ENCODE measurements at regions not wholly inside any gene's neighbourhood (a gene's known extent, or its start where the extent isn't known, plus 50 kb on each side); places are given as distances from the start of the nearest gene placed in this dataset.

DNA sequence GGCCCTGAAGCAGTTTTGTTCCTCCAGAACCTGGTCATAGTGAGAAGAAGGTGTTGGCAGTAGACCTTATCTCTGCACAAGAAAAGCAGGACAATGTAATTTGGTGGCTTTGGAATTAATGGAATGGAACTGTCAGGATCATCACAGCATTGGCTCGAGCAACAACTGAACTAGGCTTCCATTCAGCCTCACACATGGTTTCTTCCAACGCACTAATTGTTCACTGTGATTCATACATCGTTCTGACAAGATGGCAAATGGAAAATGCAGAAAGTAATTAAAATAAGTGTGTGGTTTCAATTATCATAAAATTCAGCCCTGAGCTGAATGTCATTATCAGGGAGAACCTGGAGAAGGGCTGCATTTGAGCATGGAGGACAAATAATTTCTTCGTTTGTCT lies 80.6 kb downstream of the MFSD1 start:
- H3K36me3 Mint-ChIP-seq (ENCODE audit: low read depth): no peaks in the 10 kb centered on the region
- ATAC-seq: no peak
- H3K9me3 ChIP-seq (ENCODE audit: control insufficient read depth, low read length, poor library complexity, severe bottlenecking): no peaks in the 10 kb centered on the region
- no peak for DNase-seq
- H3K27me3 Mint-ChIP-seq: no peaks in the 10 kb centered on the region
- H3K27ac Mint-ChIP-seq: no peak overlapping the region
- no peaks in the 10 kb centered on the region for H3K4me1 Mint-ChIP-seq
- H3K4me3 Mint-ChIP-seq: no peak overlapping the region

- Mint-ChIP-seq H3K4me1 (no peaks in the 10 kb centered on the region), H3K27me3 (peaks cover 4% of the 10 kb centered on the region), H3K27ac (no peak overlapping the region), H3K36me3 (ENCODE audit: low read depth) (peaks cover 2% of the 10 kb centered on the region), H3K4me3 (no peak overlapping the region)
- no peak for DNase-seq
- no peak for ATAC-seq
- no peaks in the 10 kb centered on the region for H3K9me3 ChIP-seq (ENCODE audit: control insufficient read depth, low read length, poor library complexity, severe bottlenecking)
Measured at GRCh38 chr3:158896729-158897128, 94.9 kb downstream of the MFSD1 start.

- ATAC-seq (no peak), DNase-seq (no peak)
- Mint-ChIP-seq H3K4me1 (no peaks in the 10 kb centered on the region), H3K27me3 (peaks cover 6% of the 10 kb centered on the region), H3K27ac (no peak overlapping the region), H3K36me3 (ENCODE audit: low read depth) (no peaks in the 10 kb centered on the region), H3K4me3 (no peak overlapping the region)
- H3K9me3 ChIP-seq (ENCODE audit: control insufficient read depth, low read length, poor library complexity, severe bottlenecking): no peaks in the 10 kb centered on the region
Measured at GRCh38 chr3:158906749-158907148, 104.9 kb downstream of the MFSD1 start.

- no peak for DNase-seq
- H3K9me3 ChIP-seq (ENCODE audit: control insufficient read depth, low read length, poor library complexity, severe bottlenecking): no peaks in the 10 kb centered on the region
- Mint-ChIP-seq H3K4me1 (no peaks in the 10 kb centered on the region), H3K36me3 (ENCODE audit: low read depth) (no peaks in the 10 kb centered on the region), H3K4me3 (no peak overlapping the region), H3K27ac (no peak overlapping the region), H3K27me3 (peaks cover 16% of the 10 kb centered on the region)
- no peak for ATAC-seq
Measured at GRCh38 chr3:158908187-158908734, 106.4 kb downstream of the MFSD1 start.

GRCh38 chr3:158909870-158910269 lies 108.0 kb downstream of the MFSD1 start:
- Mint-ChIP-seq H3K36me3 (ENCODE audit: low read depth) (no peaks in the 10 kb centered on the region), H3K27ac (no peak overlapping the region), H3K4me1 (no peaks in the 10 kb centered on the region), H3K27me3 (peaks cover 19% of the 10 kb centered on the region), H3K4me3 (no peak overlapping the region)
- no peak for ATAC-seq
- no peak for DNase-seq
- H3K9me3 ChIP-seq (ENCODE audit: control insufficient read depth, low read length, poor library complexity, severe bottlenecking): no peaks in the 10 kb centered on the region

GRCh38 chr3:158911586-158911985 lies 109.7 kb downstream of the MFSD1 start:
- Mint-ChIP-seq H3K4me1 (no peaks in the 10 kb centered on the region), H3K4me3 (no peak overlapping the region), H3K27ac (no peak overlapping the region), H3K36me3 (ENCODE audit: low read depth) (no peaks in the 10 kb centered on the region), H3K27me3 (peaks cover 23% of the 10 kb centered on the region)
- no peaks in the 10 kb centered on the region for H3K9me3 ChIP-seq (ENCODE audit: control insufficient read depth, low read length, poor library complexity, severe bottlenecking)
- DNase-seq (no peak), ATAC-seq (no peak)

GRCh38 chr3:158912188-158912587 lies 110.3 kb downstream of the MFSD1 start:
- Mint-ChIP-seq H3K4me3 (no peak overlapping the region), H3K27ac (no peak overlapping the region), H3K4me1 (no peaks in the 10 kb centered on the region), H3K36me3 (ENCODE audit: low read depth) (no peaks in the 10 kb centered on the region), H3K27me3 (peaks cover 24% of the 10 kb centered on the region)
- H3K9me3 ChIP-seq (ENCODE audit: control insufficient read depth, low read length, poor library complexity, severe bottlenecking): no peaks in the 10 kb centered on the region
- no peak for DNase-seq
- no peak for ATAC-seq

DNA sequence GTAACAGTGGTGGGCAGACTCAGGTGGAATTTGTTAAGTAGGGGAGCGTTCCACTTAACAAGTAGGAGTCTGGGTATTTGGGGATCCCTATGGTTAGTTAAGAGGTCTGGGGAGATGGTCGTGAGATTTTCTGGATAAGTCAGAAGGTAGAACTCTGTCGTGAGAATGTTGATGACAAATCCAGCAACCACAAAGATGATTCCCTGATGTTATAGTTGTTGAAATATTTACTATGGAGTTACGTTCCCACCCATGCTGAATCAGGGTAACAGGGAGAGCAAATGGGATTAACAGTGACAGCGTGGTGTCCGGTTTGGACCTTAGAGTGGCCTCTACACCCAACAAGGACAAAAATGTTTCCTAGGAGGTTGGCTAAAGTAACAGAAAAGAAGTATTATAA lies 110.8 kb downstream of the MFSD1 start:
- ATAC-seq: no peak
- no peak for DNase-seq
- no peaks in the 10 kb centered on the region for H3K9me3 ChIP-seq (ENCODE audit: control insufficient read depth, low read length, poor library complexity, severe bottlenecking)
- Mint-ChIP-seq H3K27ac (no peak overlapping the region), H3K27me3 (peaks cover 24% of the 10 kb centered on the region), H3K4me3 (no peak overlapping the region), H3K4me1 (no peaks in the 10 kb centered on the region), H3K36me3 (ENCODE audit: low read depth) (no peaks in the 10 kb centered on the region)

DNA sequence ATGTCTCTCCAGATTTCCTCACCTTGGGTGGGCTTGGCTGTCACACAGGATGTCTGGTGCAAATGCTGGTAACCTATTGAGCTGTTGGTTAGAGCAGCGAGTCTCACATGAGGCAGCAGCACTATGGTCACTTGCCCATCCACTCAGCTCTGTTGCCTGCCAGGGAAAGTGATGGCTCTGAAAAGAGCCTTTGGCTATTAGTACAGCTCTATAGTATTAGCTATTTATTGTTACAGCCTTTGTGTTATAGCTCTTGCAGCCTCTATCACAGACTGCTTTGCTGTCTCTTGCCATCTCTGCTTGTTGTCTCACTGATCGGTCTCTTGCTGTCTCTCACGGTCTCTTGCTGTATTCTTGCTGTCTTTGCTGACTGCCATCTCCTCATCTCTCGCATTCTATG lies 114.3 kb downstream of the MFSD1 start:
- Mint-ChIP-seq H3K27me3 (peaks cover 28% of the 10 kb centered on the region), H3K4me3 (no peak overlapping the region), H3K36me3 (ENCODE audit: low read depth) (no peaks in the 10 kb centered on the region), H3K27ac (no peak overlapping the region), H3K4me1 (peaks cover under 1% of the 10 kb centered on the region)
- no peak for ATAC-seq
- no peak for DNase-seq
- H3K9me3 ChIP-seq (ENCODE audit: control insufficient read depth, low read length, poor library complexity, severe bottlenecking): no peaks in the 10 kb centered on the region

- no peak for ATAC-seq
Measured at GRCh38 chr3:158918008-158918407, 116.2 kb downstream of the MFSD1 start.

GRCh38 chr3:158918451-158918850 lies 116.6 kb downstream of the MFSD1 start:
- Mint-ChIP-seq H3K36me3 (ENCODE audit: low read depth) (no peaks in the 10 kb centered on the region), H3K27me3 (peaks cover 22% of the 10 kb centered on the region), H3K27ac (no peak overlapping the region), H3K4me1 (peaks cover 4% of the 10 kb centered on the region), H3K4me3 (no peak overlapping the region)
- no peak for DNase-seq
- H3K9me3 ChIP-seq (ENCODE audit: control insufficient read depth, low read length, poor library complexity, severe bottlenecking): no peaks in the 10 kb centered on the region
- no peak for ATAC-seq

More at GRCh38 chr3:158918008-158918407, 116.2 kb downstream of the MFSD1 start:
- no peak for DNase-seq
- no peaks in the 10 kb centered on the region for H3K9me3 ChIP-seq (ENCODE audit: control insufficient read depth, low read length, poor library complexity, severe bottlenecking)
- Mint-ChIP-seq H3K27me3 (peaks cover 22% of the 10 kb centered on the region), H3K4me3 (no peak overlapping the region), H3K4me1 (peaks cover 4% of the 10 kb centered on the region), H3K36me3 (ENCODE audit: low read depth) (no peaks in the 10 kb centered on the region), H3K27ac (no peak overlapping the region)

- peaks cover 15% of the 10 kb centered on the region for H3K27me3 Mint-ChIP-seq
- H3K36me3 Mint-ChIP-seq (ENCODE audit: low read depth): no peaks in the 10 kb centered on the region
- H3K4me1 Mint-ChIP-seq: peaks cover 4% of the 10 kb centered on the region
- no peak overlapping the region for H3K27ac Mint-ChIP-seq
- no peaks in the 10 kb centered on the region for H3K9me3 ChIP-seq (ENCODE audit: control insufficient read depth, low read length, poor library complexity, severe bottlenecking)
- no peak for ATAC-seq
- H3K4me3 Mint-ChIP-seq: no peak overlapping the region
- no peak for DNase-seq
Measured at GRCh38 chr3:158920371-158920770, 118.5 kb downstream of the MFSD1 start.

DNA sequence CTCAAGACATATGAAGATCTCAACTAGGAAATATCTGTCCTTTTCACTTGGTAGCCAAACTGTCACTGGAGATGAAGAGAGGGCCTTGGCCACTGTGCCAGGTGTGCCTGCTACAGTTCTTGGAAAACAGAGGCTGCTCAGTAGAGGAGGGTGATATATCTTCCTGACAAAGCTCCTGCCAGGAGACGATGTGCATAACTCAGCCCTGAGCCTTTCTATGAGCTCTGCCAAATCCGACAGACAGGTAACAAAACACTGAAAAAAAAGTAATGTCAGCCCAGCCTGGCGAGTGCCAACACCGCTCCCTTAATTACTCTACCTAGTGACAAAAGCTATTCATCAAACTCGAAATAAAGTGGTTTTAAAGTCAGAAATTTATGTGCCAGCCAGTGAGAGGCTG lies 123.2 kb downstream of the MFSD1 start:
- H3K9me3 ChIP-seq (ENCODE audit: control insufficient read depth, low read length, poor library complexity, severe bottlenecking): no peaks in the 10 kb centered on the region
- Mint-ChIP-seq H3K4me3 (no peak overlapping the region), H3K4me1 (peaks cover 4% of the 10 kb centered on the region), H3K27ac (no peak overlapping the region), H3K27me3 (peaks cover 8% of the 10 kb centered on the region), H3K36me3 (ENCODE audit: low read depth) (no peaks in the 10 kb centered on the region)
- no peak for ATAC-seq
- no peak for DNase-seq

DNA sequence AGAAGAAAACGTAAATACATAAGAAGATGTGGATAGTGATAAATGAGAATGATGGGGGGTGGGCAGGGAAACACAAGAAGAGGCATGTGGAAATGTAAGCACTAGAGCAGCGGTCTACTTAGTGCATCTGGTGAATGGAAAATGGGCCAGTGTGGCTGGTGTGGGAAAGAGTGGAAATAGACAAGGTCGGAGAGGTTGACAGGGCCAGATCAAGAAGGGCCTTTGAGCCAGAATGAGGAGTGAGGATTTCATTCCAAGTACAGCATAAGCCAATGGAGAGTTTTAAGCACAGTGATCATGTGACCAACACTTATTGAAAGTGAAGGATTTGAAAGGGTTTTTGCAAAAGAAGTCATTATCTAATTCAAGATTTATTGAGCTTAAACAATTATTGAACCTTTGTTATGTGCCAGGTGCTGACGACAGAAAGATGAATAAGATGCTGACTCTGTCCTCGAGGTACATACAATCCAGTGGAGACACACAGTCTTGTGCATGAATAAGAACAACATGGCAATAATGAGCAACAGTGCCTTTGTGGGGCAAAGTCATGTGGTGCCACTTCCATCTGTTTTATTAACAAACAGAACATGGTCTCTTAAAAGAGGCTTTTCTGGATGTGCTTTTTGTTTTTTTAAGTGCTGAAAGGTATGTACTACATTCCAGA lies 124.1 kb downstream of the MFSD1 start:
- Mint-ChIP-seq H3K27ac (no peak overlapping the region), H3K4me3 (no peak overlapping the region), H3K4me1 (peaks cover 4% of the 10 kb centered on the region), H3K27me3 (peaks cover 6% of the 10 kb centered on the region), H3K36me3 (ENCODE audit: low read depth) (no peaks in the 10 kb centered on the region)
- H3K9me3 ChIP-seq (ENCODE audit: control insufficient read depth, low read length, poor library complexity, severe bottlenecking): no peaks in the 10 kb centered on the region
- ATAC-seq (no peak), DNase-seq (no peak)
